NCI-H146 (cell line): ENCODE measurements at regions not wholly inside any gene's neighbourhood (a gene's known extent, or its start where the extent isn't known, plus 50 kb on each side); places are given as distances from the start of the nearest gene placed in this dataset.

Source experiments
- DNase-seq: peaks from one replicate; lab custom pipeline; 2025; lab: John Stamatoyannopoulos, UW

DNA sequence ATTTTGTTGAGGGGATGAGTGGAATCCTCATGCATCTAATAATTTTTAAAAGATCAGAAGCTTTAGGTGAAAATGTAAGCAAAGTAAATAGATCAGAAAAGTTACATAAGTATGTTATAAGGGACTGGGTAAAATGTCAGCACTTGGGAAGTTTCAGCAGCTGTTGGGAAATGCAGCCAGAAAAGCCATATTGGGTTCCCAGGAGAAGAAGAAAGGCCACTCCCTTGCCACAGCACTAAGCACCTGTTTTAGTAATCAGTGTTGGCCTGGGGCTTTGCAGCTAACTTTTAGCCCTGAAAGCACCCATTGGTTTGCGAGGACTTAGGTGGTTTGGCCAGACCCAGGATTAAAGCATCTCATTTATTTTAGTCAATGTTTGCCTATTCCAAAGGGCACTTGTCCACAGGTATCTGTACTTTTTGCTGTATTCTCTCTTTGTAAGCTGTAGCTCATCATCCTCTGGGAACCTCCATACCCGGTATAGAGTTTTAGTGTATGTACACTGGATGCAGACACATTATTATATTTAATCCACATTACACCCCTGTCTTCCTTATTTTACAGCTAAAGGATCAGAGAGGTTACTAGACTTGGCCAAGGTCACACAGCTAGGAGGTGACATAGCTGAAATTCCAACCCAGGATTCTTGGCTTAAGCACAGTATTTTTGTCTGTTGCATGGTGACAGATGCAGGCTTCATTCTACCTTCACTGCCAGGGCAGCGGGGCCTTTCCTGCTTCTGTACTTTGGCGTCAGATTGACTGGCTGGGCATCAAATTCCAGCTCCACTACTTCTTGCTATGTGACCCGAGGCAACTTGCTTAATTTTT, 127.7 kb upstream of the SESN3 start:
- DNase-seq: no peak

DNA sequence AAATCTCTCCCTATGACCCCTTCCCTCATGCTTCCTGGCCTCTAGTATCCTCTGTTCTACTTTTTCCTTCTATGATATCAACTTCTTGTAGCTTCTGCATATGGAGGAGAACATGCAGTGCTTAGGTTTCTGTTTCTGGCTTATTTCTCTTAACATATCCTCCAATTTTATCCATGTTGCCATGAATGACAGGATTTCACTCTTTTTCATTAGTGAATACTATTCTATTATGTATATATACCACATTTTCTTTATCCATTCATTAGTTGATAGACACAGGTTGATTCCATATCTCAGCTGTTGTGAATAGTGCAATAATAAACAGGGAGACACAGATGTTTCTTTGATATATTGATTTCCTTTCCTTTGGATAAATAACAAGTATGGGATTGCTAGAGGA, 123.3 kb upstream of the SESN3 start:
- DNase-seq: no peak

DNA sequence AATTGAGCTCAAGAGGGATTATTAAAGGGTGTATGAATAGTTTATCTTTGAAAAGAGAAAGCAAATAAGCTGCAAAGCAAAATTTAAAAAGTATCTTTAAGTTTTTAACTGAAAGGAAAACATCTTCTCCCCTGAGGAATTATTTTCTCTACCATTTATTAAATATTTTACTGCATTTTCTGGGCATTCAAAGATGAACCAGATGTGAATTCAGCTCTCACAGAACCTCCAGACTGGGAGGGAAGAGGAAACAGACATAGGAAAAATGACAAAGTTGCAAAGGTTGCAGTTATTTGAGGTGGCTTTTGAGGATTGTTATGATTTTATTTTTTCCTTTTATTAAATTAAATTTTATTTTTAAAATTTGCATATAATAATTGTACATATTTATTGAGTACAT, 122.7 kb upstream of the SESN3 start:
- DNase-seq: no peak

DNA sequence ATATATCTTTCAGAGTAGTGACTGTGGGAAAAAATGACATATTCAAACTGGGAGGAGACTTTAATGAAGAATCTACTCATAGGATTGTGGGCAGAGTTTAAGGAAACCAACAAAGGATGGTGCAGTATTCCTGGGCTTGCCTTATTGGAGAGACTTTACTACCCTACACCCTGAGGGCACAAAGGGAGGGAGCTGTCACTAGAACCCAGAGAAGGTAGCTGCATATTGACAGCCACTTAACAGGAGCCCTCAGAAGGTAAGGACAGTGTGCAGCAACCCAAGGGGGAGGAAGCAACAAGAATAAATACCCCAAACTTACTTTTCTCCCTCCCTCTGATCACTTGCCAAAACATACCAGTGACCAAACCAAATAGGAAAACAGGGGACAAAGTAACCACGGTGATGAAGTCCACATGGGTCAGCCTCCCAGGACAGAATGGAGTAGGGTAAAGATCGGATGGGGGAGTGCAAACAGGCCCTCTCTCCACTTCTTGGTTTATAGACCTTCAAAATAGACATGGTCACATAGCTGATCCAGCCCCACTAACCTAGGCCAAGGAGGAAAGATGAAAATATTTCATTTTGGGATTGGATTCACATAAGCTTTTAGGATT, 121.8 kb upstream of the SESN3 start:
- no peak for DNase-seq

DNA sequence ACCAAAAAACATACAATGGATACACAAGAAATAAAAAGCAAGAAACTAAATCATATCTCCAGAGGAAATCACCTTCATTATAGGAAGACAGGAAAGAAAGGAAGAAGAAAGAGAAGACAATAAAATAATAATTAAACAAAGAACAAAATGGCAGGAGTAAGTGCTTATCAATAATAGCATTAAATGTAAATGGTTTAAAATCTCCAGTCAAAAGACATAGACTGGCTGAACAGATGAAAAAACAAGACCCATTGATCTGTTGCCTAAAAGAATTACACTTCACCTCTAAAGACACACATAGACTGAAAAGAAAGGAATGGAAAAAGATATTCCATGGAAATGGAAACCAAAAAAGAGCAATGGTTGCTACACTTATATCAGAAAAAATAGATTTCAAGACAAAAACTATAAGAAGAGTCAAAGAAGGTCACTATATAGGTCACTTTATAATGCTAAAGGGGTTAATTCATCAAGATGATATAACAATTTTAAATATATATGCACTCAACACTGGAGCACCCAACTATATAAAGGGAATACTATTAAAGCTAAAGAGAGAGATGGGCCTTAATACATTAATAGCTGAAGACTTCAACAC, 118.4 kb upstream of the SESN3 start:
- DNase-seq: no peak

DNA sequence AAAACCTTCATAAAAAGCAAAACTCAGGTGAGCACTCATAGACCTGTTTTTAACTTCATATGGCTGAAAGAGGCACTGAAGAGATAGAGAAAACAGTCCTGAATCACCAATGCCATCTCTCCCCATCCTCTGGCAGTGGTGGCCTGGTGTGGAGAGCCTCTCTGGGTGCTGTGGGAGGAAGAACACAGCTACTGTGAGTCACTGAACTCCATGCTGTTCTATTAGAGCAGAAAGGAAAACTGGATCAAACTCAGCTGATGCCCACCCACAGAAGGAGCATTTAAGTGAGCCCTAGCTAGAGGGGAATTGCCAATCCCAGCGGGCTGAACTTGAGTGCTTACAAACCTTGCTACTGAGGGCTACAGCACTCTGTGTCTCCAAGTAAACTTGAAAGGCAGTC, 115.3 kb upstream of the SESN3 start:
- no peak for DNase-seq

DNA sequence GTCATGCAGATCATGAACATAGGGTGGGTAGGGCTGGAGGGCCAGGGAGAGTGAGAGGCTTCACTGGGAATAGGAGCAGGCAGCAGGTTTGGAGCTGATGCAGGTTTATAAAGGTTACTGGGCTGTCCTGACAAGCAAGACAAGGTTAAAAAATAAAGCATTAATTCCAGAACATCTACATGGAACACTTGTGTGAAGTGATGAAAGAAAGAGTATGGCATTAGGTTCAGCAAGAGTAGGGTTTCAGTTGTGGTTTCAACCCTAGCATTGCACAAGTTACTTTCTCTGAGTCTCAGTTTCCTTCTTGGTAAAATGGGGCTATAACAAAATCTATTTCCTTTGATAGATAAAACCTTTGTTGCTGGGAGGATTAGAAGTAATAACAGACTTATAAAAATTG, 114.6 kb upstream of the SESN3 start:
- no peak for DNase-seq

DNA sequence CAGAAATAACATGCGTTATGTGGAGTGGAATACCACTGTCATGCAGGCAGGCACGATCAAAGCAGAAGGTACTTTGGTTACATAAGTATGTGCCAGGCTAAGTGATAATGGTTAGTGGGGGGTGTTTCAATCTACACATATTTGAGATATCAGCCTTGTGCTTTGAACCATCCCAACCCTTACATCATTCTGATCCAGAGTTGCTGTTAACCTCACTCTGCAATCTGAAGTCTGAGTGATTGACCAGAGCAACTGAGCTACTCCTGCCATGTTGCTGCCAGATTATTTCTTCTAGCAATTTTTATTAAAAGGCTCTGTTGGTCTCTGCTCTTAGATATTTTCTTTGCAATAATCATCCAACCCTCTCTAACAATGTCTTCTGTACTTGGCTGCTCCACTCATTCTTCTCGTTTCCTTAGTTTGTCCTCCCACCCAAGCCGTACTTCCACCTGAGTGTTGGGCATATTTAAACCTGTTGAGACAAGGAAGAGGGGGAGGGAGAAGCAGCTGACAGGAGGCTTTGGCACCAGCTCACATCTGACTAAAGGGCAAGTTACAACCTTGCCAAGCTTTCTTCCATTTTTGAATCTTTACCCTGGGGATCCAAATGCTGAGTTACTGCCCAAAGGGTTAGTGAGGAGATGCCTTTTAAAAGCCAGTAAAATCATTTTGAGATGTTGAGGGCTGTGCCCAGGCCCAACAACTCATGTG, 114.1 kb upstream of the SESN3 start:
- DNase-seq: no peak

DNA sequence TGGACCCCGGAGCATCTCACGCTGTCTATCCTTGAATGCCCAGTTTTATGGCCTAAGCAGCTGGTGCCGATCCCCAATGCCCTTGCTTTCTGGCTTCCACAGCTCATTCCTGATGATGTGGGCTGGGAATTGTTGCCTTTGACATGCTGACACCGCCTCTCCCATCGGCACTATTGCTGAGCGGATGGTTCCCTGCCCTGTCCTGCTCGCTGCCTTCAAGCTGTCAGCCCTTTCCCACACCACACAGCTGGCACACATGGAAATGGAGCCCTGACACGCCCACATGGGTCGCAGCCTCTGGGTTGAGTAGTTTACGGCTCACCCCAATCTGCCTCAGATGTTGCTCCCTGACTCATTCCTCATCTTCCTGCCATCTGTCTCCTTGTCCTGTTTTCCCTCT, 110.2 kb upstream of the SESN3 start:
- no peak for DNase-seq

DNA sequence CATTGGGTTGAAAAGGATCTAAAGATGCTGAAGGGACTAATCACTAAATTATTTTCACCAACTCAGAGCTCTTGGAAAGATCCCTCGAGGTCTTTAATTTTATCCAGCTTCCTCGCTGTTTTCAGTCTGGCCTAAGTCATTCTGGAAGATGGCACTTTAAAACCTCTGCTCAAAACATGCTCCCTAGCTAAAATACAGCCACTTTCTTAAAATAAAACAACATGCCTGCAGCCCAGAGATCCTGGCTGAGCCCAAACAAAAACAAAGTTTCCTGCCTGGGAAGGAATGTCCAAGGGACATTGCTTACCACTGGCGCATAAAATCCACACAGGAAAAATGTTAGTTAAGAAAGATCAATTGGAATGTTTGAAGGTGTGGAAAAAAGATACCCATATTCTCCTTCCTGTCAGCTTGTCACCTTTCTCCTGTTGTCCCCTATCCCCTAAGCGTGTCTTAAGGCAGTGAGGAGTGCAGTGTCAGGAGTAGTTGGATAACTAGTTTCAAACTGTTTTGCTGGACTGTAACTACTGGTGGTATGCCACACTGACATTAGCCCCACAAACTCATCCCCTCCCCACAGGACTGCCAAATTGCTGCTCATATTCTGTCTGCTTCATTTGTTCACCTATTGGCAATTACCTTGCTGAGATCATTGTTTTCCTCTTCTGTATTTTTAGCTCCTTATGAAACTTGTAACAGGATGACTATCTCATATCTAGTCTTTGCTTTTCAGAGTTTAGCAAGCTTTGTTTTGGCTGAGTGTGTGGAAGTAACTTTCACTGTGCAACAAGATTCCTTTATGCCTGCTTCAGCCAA, 108.3 kb upstream of the SESN3 start:
- DNase-seq: no peak

DNA sequence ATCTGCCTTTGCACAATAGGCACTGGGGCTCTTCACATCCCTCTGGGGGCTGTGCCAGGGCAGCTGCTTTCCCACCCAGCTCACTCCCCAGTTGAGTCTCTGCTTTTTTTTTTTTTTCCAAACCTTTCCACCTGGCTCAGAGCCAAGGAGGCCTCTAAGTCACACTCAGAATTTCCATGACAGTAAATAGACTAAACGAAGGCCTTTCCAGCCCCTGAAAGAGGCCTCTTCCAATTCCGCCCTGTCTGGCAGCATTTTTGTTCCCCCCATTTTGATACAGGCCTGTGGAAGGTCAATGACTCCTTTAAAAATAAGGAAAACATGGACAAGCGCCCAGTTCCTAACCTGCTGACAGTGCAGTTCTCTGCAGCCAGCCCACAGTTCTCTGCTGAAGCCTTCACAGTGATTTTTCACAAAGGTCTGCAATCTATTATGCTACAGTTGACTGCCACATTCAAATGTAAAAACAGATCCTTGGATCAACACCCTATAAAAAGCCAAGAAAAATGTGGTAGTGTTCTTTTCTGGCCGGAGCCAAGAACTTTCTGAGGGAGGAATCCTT, 107.5 kb upstream of the SESN3 start:
- DNase-seq: no peak

DNA sequence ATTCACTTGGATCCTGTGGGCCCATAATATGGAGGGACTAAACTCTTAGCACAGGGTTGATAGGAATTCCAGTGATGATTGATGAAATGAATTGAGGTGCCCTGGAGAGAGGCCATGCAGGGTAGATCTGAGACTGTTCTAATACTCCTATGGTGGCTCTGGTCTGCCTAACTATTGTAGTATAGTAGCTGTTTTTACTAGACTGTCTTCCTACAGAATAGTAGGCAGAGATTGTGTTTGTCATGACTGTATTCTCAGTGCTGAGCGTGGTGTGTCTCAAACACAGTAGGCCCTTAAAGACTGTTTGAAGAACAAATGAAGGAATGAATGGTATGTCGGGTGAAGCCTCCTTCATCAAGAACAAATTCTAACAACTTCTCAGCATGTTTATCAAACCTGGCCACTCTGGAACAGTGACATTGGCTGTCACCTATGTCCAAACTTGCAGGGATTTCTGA, 107.0 kb upstream of the SESN3 start:
- no peak for DNase-seq

DNA sequence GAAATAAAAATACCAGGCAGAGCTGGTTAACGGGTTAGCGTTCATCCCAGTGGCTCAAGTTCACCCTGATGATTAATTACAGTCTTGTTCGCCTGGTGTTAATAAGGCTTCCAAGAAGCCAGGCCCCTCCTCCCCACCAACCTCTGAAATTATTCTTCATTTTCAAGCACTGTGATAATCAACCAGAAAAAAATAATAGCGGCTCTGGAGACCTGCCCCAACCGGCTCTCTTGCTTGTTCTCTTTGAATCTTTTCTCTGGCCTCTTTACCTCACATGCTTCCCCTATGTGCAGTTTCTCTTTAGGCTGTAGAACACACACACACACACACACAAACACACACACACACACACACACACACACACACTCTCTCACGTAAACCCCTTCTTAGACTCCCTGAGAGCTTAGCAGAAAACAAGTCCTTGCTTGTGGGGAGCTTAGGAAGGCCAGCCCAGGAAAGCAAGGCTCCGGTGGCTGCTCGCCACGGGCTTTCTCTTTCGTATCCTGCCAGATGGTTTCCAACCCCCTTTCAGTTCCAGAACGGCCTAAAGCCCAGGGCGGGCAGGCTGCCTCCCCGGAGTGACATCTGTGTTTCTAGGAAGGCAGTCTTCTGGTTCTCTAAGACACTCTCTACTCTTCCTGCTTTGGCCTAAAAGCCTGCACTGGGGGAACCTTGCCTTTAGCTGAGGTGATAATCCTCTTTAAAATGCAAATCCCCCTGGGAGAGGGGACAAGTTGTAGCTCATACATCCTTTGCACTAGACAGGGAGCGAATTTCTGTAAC, 106.4 kb upstream of the SESN3 start:
- DNase-seq: no peak

DNA sequence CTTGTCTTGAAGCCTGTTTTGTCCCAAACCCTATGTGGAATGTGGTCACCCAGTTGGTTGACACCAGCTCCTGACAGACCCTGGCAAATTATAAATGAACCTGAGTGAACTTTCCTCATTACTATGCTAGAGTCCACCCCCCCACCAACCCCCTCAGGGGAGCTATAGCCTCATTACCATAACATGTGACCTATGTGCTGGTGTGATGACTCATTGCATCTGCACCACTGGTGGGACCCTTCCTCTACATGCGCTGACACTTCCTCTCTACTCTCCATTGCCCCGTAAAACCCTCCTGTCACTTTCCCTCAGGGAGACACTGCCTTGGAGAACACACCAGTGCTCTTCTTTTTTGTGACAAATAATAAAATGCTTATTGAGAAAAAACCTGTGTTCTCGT, 105.0 kb upstream of the SESN3 start:
- DNase-seq: no peak

DNA sequence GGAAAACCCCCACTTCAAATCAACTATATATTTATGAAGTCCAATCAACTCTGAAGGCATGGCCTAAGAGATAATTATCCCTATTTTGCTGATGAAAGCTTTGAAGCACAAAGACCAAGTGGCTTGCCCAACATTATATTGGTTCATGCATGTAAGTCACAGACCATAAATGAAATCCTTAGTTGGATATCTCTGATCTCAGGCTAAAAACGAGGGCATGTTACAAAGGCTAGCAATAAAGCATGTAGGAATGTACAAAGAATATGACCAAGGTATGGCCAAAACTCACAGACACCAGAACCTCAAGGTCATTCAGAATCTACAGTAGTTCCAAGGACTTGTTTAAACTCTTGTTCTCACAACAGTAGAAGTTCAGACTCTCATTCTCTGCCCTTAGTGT, 100.2 kb upstream of the SESN3 start:
- no peak for DNase-seq

DNA sequence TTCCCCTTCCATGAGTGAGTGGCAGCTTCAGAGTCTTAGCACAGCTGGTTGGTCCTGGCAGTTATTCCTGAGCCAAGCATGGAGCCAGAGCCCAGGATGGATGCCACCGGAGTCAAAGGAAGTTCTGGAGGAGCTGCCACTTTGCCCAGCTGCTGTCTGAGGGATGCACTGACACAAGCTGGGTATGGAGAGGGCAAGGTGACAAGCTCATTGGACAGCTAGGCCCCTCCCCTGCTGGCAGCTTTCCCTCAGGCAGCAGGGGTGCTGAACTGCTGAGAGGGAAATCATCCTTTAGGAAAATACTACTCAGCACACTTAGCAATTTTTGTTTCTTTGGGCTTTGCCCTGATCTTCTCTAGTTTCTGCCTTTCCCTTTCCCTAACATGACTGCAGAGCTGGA, 99.3 kb upstream of the SESN3 start:
- no peak for DNase-seq

DNA sequence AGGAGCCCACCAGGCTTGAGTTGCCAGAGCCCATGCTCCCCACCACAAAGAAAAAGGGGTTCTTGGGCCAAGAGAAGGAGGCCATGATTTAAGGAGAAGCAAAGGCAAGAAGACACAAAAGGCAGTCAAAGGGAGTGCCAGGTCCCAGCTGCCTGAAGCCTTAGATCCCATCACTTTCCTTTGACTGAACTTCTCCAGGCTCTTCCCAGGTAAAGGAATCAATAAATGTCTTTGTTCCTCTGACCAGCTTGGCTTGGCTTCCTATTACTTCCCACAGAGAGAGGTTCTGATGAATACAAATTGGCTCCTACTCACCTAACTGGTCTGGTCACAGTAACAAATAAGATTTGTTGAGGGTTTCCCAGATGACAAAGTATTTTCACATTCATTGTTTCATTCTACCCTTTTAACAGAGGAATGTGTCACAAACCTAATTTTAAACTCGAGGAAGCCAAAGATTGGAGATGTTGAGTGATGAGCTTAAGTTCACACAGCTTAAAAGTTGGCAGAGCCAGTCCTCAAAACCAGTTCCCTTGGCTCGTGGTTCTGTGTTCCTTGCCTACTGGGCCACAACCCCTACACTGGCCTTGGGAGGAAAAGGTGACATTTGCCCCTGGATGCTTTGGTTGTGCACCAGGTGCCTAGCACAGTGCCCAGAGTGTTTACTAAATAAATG, 96.4 kb upstream of the SESN3 start:
- DNase-seq: no peak

DNA sequence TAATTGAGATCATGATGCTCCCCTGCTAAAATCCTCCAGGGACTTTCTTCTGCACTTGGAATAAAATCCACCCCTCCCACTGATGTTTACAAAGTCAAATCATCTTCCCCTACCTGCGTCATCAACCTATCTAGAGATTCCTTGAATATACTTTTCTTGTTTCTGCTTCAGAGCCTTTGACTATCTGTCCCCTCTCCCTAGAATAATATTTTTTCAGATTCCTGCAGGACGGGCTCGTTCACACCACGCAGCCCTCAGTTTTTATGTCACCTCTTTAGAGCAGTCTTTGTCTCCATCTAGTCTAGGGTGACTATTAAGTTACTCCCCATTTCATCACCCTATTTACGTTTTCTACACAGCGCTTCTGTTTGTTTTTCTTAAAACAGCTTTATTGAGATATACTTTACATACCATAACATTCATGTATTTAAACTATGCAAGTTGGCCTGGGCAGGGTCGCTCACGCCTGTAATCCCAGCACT, 94.8 kb upstream of the SESN3 start:
- no peak for DNase-seq

DNA sequence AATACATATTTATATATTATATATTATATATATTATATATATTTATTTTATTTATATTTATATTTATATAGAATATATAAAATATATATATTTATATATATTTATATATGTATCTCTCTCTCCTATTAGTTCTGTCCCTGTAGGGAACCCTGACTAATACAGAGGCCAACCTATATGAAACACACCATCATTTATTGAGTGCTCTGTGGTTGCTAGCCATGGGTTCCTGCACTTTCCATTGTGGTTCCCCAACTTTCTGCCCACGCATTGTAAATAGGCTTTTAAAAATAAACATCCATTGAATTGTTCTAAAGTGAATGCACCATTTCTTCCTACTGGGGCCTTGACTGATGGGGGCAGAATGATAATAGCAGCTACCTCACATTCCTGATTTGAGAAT, 93.8 kb upstream of the SESN3 start:
- no peak for DNase-seq

DNA sequence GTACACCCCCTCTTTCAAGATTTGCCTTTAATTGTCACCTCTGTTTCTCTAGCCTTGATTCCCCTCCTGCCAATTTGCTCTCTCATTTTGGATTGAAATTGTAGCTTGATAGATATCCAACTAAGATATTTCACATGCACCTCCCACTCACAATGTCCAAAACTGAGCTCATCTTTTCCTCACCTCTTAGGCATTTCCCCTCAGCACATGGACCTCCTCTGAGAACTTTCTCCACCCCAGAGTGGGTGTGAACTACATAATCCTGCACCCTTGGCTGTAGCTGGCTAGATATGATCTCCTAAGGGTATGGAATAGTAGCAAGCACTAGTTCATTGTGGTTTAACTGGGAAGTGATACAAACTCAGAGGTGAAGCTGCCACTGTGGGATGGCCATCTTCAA, 91.5 kb upstream of the SESN3 start:
- no peak for DNase-seq
